Mesendoderm (in vitro differentiated cells): ENCODE measurements at regions not wholly inside any gene's neighbourhood (a gene's known extent, or its start where the extent isn't known, plus 50 kb on each side); places are given as distances from the start of the nearest gene placed in this dataset.

Experiments used
- DNase-seq: peaks from one replicate; pipeline ENCODE4 v3.0.0; 2013
- H2AK5ac ChIP-seq: 2 replicates; pipeline ENCODE4 v1.6.1; 2013; ENCODE audit warnings: low read length, inconsistent platforms
- H2BK120ac ChIP-seq: 2 replicates; pipeline ENCODE4 v1.6.1; 2013; ENCODE audit warnings: low read depth, mild to moderate bottlenecking, low read length, moderate library complexity, mixed read lengths
- H2BK15ac ChIP-seq: replicated peaks from 2 replicates; pipeline ENCODE4 v1.6.1; 2013; ENCODE audit warnings: low read depth, mild to moderate bottlenecking, moderate library complexity
- H2BK5ac ChIP-seq: 2 replicates; pipeline ENCODE4 v1.6.1; 2013; ENCODE audit warnings: low read length, inconsistent platforms
- H3K18ac ChIP-seq: 2 replicates; pipeline ENCODE4 v1.6.1; 2013; ENCODE audit warnings: mild to moderate bottlenecking, low read length, mixed read lengths
- H3K23ac ChIP-seq: one replicate; pipeline ENCODE4 v1.6.1; 2013; ENCODE audit warnings: low read length
- H3K27ac ChIP-seq: 2 replicates; pipeline ENCODE4 v1.5.1; 2013; ENCODE audit warnings: low read depth, mild to moderate bottlenecking, inconsistent platforms, low read length, moderate library complexity
- H3K27me3 ChIP-seq: 2 replicates; pipeline ENCODE4 v1.6.1; 2013; ENCODE audit warnings: low read length, control low read depth, mild to moderate bottlenecking, inconsistent platforms; ENCODE audit not compliant: insufficient read depth, poor library complexity
- H3K36me3 ChIP-seq: 2 replicates; pipeline ENCODE4 v1.6.1; 2013; ENCODE audit warnings: low read length, inconsistent platforms; ENCODE audit not compliant: control insufficient read depth, insufficient read depth
- H3K4ac ChIP-seq: one replicate; pipeline ENCODE4 v1.6.1; 2013; ENCODE audit warnings: low read depth, mild to moderate bottlenecking, low read length, moderate library complexity
- H3K4me1 ChIP-seq: 2 replicates; pipeline ENCODE4 v1.6.1; 2013; ENCODE audit warnings: low read depth, low read length, inconsistent platforms; ENCODE audit not compliant: control insufficient read depth
- H3K4me2 ChIP-seq: 2 replicates; pipeline ENCODE4 v1.6.1; 2013; ENCODE audit warnings: low read length
- H3K4me3 ChIP-seq: 2 replicates; pipeline ENCODE4 v1.5.1; 2013; ENCODE audit warnings: mild to moderate bottlenecking, low read length
- H3K56ac ChIP-seq: one replicate; pipeline ENCODE4 v1.6.1; 2013; ENCODE audit warnings: low read length
- H3K79me1 ChIP-seq: 2 replicates; pipeline ENCODE4 v1.6.1; 2013; ENCODE audit warnings: low read length, inconsistent platforms
- H3K79me2 ChIP-seq: 2 replicates; pipeline ENCODE4 v1.6.1; 2013; ENCODE audit warnings: mild to moderate bottlenecking, low read length; ENCODE audit not compliant: control insufficient read depth, insufficient read depth
- H3K9ac ChIP-seq: 2 replicates; pipeline ENCODE4 v1.6.1; 2013; ENCODE audit warnings: low read length, inconsistent platforms
- H4K5ac ChIP-seq: one replicate; pipeline ENCODE4 v1.6.1; 2013; ENCODE audit warnings: low read length
- H4K8ac ChIP-seq: one replicate; pipeline ENCODE4 v1.6.1; 2013; ENCODE audit warnings: low read depth, mild to moderate bottlenecking, control low read depth, low read length, moderate library complexity
- WGBS: extraction: QIAGEN DNeasy Blood & Tissue Kit; methylation state at CpG from one replicate; pipeline ENCODE4 v1.1.7; 2013; ENCODE audit warnings: low lambda C conversion rate, missing lambda C conversion rate; ENCODE audit not compliant: insufficient coverage; ENCODE audit errors: extremely low coverage; 5-methylcytosine and 5-hydroxymethylcytosine counted together

DNA sequence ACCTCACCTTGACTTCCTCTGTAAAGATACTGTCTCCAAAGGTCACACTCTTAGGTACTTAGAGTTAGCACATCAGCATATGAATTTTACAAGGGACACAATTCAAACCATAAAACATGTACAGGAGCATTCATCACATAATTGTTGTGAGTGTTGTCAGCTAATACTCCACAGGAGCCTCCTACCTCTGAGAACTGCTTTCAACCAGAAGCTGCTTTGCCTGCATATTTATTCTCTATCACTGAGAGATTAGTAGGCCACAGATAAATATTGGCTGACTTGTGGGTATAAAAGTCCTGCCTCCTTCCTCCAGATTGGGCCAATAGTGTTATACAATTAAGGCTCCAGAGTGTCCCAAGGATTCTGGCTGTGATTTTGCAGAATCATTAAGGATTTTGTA is 1207.0 kb downstream of the XPNPEP1 start:
- no peak overlapping the region for H4K8ac ChIP-seq
- H3K79me1 ChIP-seq: no peaks in the 10 kb centered on the region
- H3K18ac ChIP-seq: no peak overlapping the region
- H3K27me3 ChIP-seq: no peaks in the 10 kb centered on the region
- H3K4me1 ChIP-seq: no peaks in the 10 kb centered on the region
- DNase-seq: no peak
- H4K5ac ChIP-seq: no peak overlapping the region
- no peak overlapping the region for H2BK120ac ChIP-seq
- no peaks in the 10 kb centered on the region for H3K36me3 ChIP-seq
- H3K56ac ChIP-seq: no peak overlapping the region
- no peak overlapping the region for H3K4ac ChIP-seq
- no peak overlapping the region for H2AK5ac ChIP-seq
- H3K4me2 ChIP-seq: no peak overlapping the region
- no peak overlapping the region for H2BK5ac ChIP-seq
- H3K23ac ChIP-seq: no peak overlapping the region
- H3K9ac ChIP-seq: no peak overlapping the region
- H3K79me2 ChIP-seq: no peaks in the 10 kb centered on the region
- H2BK15ac ChIP-seq: no peak overlapping the region
- H3K27ac ChIP-seq: no peak overlapping the region
- H3K4me3 ChIP-seq: no peak overlapping the region

- no peak overlapping the region for H3K9ac ChIP-seq
- no peak overlapping the region for H3K27ac ChIP-seq
- no peaks in the 10 kb centered on the region for H3K27me3 ChIP-seq
- H3K4ac ChIP-seq: no peak overlapping the region
- no peak overlapping the region for H2BK5ac ChIP-seq
- H3K23ac ChIP-seq: no peak overlapping the region
- no peak overlapping the region for H2BK120ac ChIP-seq
- H3K79me1 ChIP-seq: no peaks in the 10 kb centered on the region
- WGBS: no CpG with 5 or more reads among the region's 5 CpGs
- DNase-seq: no peak
- no peak overlapping the region for H2BK15ac ChIP-seq
- no peaks in the 10 kb centered on the region for H3K4me1 ChIP-seq
- H3K56ac ChIP-seq: no peak overlapping the region
- no peak overlapping the region for H4K8ac ChIP-seq
- no peaks in the 10 kb centered on the region for H3K36me3 ChIP-seq
- no peak overlapping the region for H3K18ac ChIP-seq
- no peak overlapping the region for H2AK5ac ChIP-seq
- H3K4me3 ChIP-seq: no peak overlapping the region
- no peak overlapping the region for H3K4me2 ChIP-seq
- no peaks in the 10 kb centered on the region for H3K79me2 ChIP-seq
- H4K5ac ChIP-seq: no peak overlapping the region
Observed at GRCh38 chr10:108709927-108710722, 1213.2 kb downstream of the XPNPEP1 start.

DNA sequence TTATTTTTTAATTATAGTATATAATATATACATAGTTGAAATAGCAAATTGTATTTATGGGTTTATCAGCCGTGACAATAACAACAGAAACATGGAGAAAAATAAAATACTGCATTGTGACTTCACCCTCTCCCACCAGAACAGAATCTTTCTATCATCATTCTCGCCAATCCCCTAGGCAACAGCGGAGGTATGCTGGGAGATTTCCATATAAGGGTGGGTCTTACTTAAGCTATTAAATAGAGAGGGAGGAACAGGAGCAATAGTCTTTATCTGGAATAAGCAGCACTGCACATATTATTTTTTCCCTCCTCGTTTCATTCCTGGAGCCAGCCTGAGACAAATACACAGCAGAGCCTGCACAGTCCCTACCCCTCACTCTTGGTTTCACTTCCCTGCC is 1214.9 kb downstream of the XPNPEP1 start:
- Histone ChIP-seq H3K36me3 (no peaks in the 10 kb centered on the region), H3K4ac (no peak overlapping the region), H3K9ac (no peak overlapping the region), H2AK5ac (no peak overlapping the region), H3K27ac (no peak overlapping the region), H3K4me1 (no peaks in the 10 kb centered on the region), H3K4me3 (no peak overlapping the region), H3K79me1 (no peaks in the 10 kb centered on the region), H3K27me3 (no peaks in the 10 kb centered on the region), H3K18ac (no peak overlapping the region), H2BK120ac (no peak overlapping the region), H3K23ac (no peak overlapping the region), H2BK15ac (no peak overlapping the region), H4K8ac (no peak overlapping the region), H2BK5ac (no peak overlapping the region), H3K79me2 (no peaks in the 10 kb centered on the region), H3K4me2 (no peak overlapping the region), H3K56ac (no peak overlapping the region), H4K5ac (no peak overlapping the region)
- no peak for DNase-seq
- WGBS: no CpG with 5 or more reads among the region's 4 CpGs

DNA sequence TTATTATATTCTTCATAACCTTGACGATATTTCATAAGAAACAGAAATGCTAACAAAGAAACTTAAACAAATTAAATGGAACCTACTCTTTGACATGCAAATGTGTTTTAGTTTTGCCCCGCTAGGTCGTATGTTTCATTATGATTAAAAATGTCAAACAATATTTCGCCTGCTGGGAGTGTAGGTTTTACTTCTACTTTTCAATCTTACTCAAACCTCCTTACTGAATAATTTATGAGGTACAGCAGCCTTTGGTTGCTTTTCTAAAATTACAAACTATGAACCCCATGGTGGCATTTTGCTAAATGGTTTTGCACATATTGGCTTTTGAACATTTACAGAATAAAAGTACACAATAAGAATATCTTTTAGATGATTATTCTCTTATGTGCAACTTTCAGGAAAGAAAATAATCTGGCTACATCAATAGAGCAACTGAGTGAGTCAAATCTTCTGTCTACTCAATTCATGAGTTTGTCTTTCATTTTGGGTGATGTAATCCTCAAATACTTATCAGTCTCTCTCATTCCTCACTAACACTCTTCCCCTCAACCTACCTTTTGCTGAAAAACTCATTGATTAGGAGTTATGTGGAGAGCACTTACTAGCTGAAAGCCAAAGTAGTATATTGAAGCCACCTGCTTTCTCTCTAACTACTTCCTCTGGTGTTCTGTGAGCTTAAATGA is 1226.4 kb downstream of the XPNPEP1 start:
- no peak overlapping the region for H3K27ac ChIP-seq
- no peaks in the 10 kb centered on the region for H3K79me2 ChIP-seq

GRCh38 chr10:108691126-108691525 is 1232.2 kb downstream of the XPNPEP1 start:
- Histone ChIP-seq H4K8ac (no peak overlapping the region), H3K23ac (no peak overlapping the region), H3K36me3 (no peaks in the 10 kb centered on the region), H3K9ac (no peak overlapping the region), H3K79me1 (no peaks in the 10 kb centered on the region), H2BK15ac (no peak overlapping the region), H3K27me3 (no peaks in the 10 kb centered on the region), H3K27ac (no peak overlapping the region), H3K4me2 (no peak overlapping the region), H3K79me2 (no peaks in the 10 kb centered on the region), H3K4ac (no peak overlapping the region), H2BK5ac (no peak overlapping the region), H2AK5ac (no peak overlapping the region), H3K4me1 (no peaks in the 10 kb centered on the region), H3K56ac (no peak overlapping the region), H2BK120ac (no peak overlapping the region), H4K5ac (no peak overlapping the region), H3K18ac (no peak overlapping the region), H3K4me3 (no peak overlapping the region)
- no peak for DNase-seq
- WGBS: no CpG with 5 or more reads among the region's 1 CpG

More for the DNA sequence above, 1226.4 kb downstream of the XPNPEP1 start:
- DNase-seq: no peak
- Histone ChIP-seq H3K4me1 (no peaks in the 10 kb centered on the region), H3K9ac (no peak overlapping the region), H3K36me3 (no peaks in the 10 kb centered on the region), H3K4me3 (no peak overlapping the region), H4K5ac (no peak overlapping the region), H2BK120ac (no peak overlapping the region), H3K4me2 (no peak overlapping the region), H3K56ac (no peak overlapping the region), H4K8ac (no peak overlapping the region), H3K23ac (no peak overlapping the region), H3K27me3 (no peaks in the 10 kb centered on the region), H2AK5ac (no peak overlapping the region), H2BK5ac (no peak overlapping the region), H3K4ac (no peak overlapping the region), H2BK15ac (no peak overlapping the region), H3K79me1 (no peaks in the 10 kb centered on the region), H3K18ac (no peak overlapping the region)
- WGBS: no CpG with 5 or more reads among the region's 4 CpGs
